ENCODE measurements at regions not wholly inside any gene's neighbourhood (a gene's known extent, or its start where the extent isn't known, plus 50 kb on each side); places are given as distances from the start of the nearest gene placed in this dataset.

DNA sequence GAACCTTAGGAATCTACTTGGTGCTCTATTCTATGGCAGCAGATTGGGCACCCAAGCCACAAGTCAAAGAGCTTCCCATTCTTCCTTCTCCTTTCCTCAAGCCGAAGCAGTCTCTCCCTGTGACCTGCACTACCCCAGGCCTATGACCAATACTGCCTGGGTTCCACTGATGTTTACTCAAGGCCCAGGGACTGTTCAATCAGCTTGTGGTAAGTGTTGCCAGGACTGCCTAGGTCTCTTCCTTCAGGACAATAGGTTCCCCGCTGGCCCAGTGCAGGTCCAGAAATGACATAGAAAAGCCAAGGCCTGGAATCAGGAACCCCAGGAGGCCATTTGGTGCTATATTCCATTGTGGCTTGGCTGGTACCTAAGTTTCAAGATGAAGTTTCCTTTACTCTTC is 397.9 kb downstream of the ZIC4 start:
- Histone ChIP-seq H3K4me2 (ENCODE audit: low read length) (no peak overlapping the region), H3K27me3 (ENCODE audit: low read length) (peaks cover 9% of the 10 kb centered on the region; the same call in 1 of the 2 replicates), H3K9me2 (replicated peaks; ENCODE audit: low read length) (no peaks in the 10 kb centered on the region), H3K4me1 (ENCODE audit: insufficient read depth, low read length) (no peaks in the 10 kb centered on the region), H4K20me1 (ENCODE audit: low read length) (no peaks in the 10 kb centered on the region), H3K4me3 (ENCODE audit: low read length) (no peak overlapping the region), H2AFZ (ENCODE audit: low read length) (no peak overlapping the region), H3K27ac (ENCODE audit: low read length) (no peak overlapping the region), H3K79me2 (ENCODE audit: low read length) (no peaks in the 10 kb centered on the region), H3F3A (ENCODE audit: low read length, unreplicated experiment) (no peaks in the 10 kb centered on the region), H3K36me3 (ENCODE audit: low read depth, low read length) (no peaks in the 10 kb centered on the region), H3K9me3 (ENCODE audit: low read length) (no peaks in the 10 kb centered on the region), H3K9ac (ENCODE audit: low read length) (no peak overlapping the region)
- ChIA-PET POLR2A (ENCODE audit: unreplicated experiment) (no interaction called here), CTCF (no interaction called here)
- no peak for ATAC-seq
- BruUV-seq (replicated peaks) = no TSS peak
- DNase-seq = no peak
- intact Hi-C loops (cut with micrococcal nuclease) = no loop called here
- TF ChIP-seq EZH2phosphoT487 (IDR thresholded peaks at IDR 0.05; ENCODE audit: borderline replicate concordance, low read length) (no peak), EZH2 (IDR thresholded peaks at IDR 0.05; ENCODE audit: low read length, unreplicated experiment) (no peak)
- TF ChIP-seq, protein P1, sequence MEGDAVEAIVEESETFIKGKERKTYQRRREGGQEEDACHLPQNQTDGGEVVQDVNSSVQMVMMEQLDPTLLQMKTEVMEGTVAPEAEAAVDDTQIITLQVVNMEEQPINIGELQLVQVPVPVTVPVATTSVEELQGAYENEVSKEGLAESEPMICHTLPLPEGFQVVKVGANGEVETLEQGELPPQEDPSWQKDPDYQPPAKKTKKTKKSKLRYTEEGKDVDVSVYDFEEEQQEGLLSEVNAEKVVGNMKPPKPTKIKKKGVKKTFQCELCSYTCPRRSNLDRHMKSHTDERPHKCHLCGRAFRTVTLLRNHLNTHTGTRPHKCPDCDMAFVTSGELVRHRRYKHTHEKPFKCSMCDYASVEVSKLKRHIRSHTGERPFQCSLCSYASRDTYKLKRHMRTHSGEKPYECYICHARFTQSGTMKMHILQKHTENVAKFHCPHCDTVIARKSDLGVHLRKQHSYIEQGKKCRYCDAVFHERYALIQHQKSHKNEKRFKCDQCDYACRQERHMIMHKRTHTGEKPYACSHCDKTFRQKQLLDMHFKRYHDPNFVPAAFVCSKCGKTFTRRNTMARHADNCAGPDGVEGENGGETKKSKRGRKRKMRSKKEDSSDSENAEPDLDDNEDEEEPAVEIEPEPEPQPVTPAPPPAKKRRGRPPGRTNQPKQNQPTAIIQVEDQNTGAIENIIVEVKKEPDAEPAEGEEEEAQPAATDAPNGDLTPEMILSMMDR (conservative IDR thresholded peaks at IDR 0.05; ENCODE audit: low read depth, low read length) = no peak

- Histone ChIP-seq H3K9me3 (ENCODE audit: low read length) (no peaks in the 10 kb centered on the region), H3K36me3 (ENCODE audit: low read depth, low read length) (no peaks in the 10 kb centered on the region), H2AFZ (ENCODE audit: low read length) (no peak overlapping the region), H3K4me3 (ENCODE audit: low read length) (no peak overlapping the region), H3K27ac (ENCODE audit: low read length) (no peak overlapping the region), H3K4me1 (ENCODE audit: insufficient read depth, low read length) (no peaks in the 10 kb centered on the region), H4K20me1 (ENCODE audit: low read length) (no peaks in the 10 kb centered on the region), H3K9me2 (replicated peaks; ENCODE audit: low read length) (no peaks in the 10 kb centered on the region), H3K79me2 (ENCODE audit: low read length) (no peaks in the 10 kb centered on the region), H3K9ac (ENCODE audit: low read length) (no peak overlapping the region), H3K4me2 (ENCODE audit: low read length) (no peak overlapping the region), H3K27me3 (ENCODE audit: low read length) (peaks cover 6% of the 10 kb centered on the region; the same call in 1 of the 2 replicates), H3F3A (ENCODE audit: low read length, unreplicated experiment) (no peaks in the 10 kb centered on the region)
- POLR2A ChIA-PET (ENCODE audit: unreplicated experiment) = no interaction called here
- DNase-seq (no peak), ATAC-seq (no peak)
- CTCF ChIA-PET = no interaction called here
- intact Hi-C loops (cut with micrococcal nuclease) = no loop called here
- no peak for TF ChIP-seq EZH2phosphoT487 (IDR thresholded peaks at IDR 0.05; ENCODE audit: borderline replicate concordance, low read length)
- TF ChIP-seq, protein P1 (conservative IDR thresholded peaks at IDR 0.05; ENCODE audit: low read depth, low read length) = no peak
- TF ChIP-seq EZH2 (IDR thresholded peaks at IDR 0.05; ENCODE audit: low read length, unreplicated experiment) = no peak
- no TSS peak for BruUV-seq (replicated peaks)
Observed at GRCh38 chr3:147007736-147008245, 398.6 kb downstream of the ZIC4 start.

DNA sequence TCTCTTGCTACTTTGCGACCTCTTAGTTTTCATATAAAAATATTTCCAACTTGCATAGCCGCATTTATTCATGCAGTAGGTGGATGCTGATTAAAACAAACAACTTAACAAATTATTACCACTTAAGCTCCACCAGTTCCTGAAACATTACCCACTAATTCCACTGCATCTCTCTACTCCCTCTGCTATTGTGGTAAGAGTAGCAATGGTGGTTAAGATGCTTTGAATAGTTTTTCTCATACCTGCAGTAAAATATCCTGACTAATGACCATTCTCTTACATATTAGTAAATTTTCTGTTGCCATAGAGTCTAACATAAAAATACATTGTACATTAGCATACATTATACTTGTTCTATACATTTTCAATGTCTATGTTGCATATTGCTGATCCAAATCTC is 397.6 kb upstream of the PLSCR5 start:
- no peaks in the 10 kb centered on the region for H4K20me1 ChIP-seq (ENCODE audit: low read length)
- CTCF ChIA-PET = no interaction called here
- no peak overlapping the region for H3K27ac ChIP-seq (ENCODE audit: low read length)
- no peak for ATAC-seq
- H3K36me3 ChIP-seq (ENCODE audit: low read depth, low read length) = no peaks in the 10 kb centered on the region
- 0 out of 2 replicates have a peak, but pooled peaks cover 3% of the 10 kb centered on the region for H3K27me3 ChIP-seq (ENCODE audit: low read length)
- H3K9ac ChIP-seq (ENCODE audit: low read length) = no peak overlapping the region
- POLR2A ChIA-PET (ENCODE audit: unreplicated experiment) = no interaction called here
- no peaks in the 10 kb centered on the region for H3K9me3 ChIP-seq (ENCODE audit: low read length)
- no peaks in the 10 kb centered on the region for H3K4me1 ChIP-seq (ENCODE audit: insufficient read depth, low read length)
- no peak overlapping the region for H3K4me3 ChIP-seq (ENCODE audit: low read length)
- BruUV-seq (replicated peaks) = no TSS peak
- no peak overlapping the region for H2AFZ ChIP-seq (ENCODE audit: low read length)
- no peaks in the 10 kb centered on the region for H3K79me2 ChIP-seq (ENCODE audit: low read length)
- H3K4me2 ChIP-seq (ENCODE audit: low read length) = no peak overlapping the region
- intact Hi-C loops (cut with micrococcal nuclease) = no loop called here
- no peak for DNase-seq
- TF ChIP-seq EZH2phosphoT487 (IDR thresholded peaks at IDR 0.05; ENCODE audit: borderline replicate concordance, low read length) (no peak), EZH2 (IDR thresholded peaks at IDR 0.05; ENCODE audit: low read length, unreplicated experiment) (no peak)
- TF ChIP-seq, protein P1 (conservative IDR thresholded peaks at IDR 0.05; ENCODE audit: low read depth, low read length) = no peak
- H3K9me2 ChIP-seq (replicated peaks; ENCODE audit: low read length) = no peaks in the 10 kb centered on the region
- H3F3A ChIP-seq (ENCODE audit: low read length, unreplicated experiment) = no peaks in the 10 kb centered on the region
